A549 (cell line): ENCODE measurements at regions not wholly inside any gene's neighbourhood (a gene's known extent, or its start where the extent isn't known, plus 50 kb on each side); places are given as distances from the start of the nearest gene placed in this dataset.

Experiments
- ATAC-seq, 2 experiments: fragments of 200-7000 bp in 1 of 2; fragments of >200 bp in 1 of 2; cut with Nextera tagmentation in 1 of 2; cut with Tn5 transposase in 1 of 2; 3 replicates each; pipeline versions ENCODE4 v1.8.0 to v1.9.1; 2018 to 2020; ENCODE audit warnings: mild to moderate bottlenecking in 1 of 2, moderate library complexity in 1 of 2
- CTCF ChIA-PET: fragments of 300-600 bp; sonication (Branson Sonifier 250); formaldehyde crosslinking; extraction: SDS; loops from one replicate; lab custom pipeline; 2021; ENCODE audit warnings: antibody characterized with exemption, inconsistent platforms; lab: Yijun Ruan, JAX
- POLR2A ChIA-PET: fragments of 350-600 bp; formaldehyde crosslinking; extraction: SDS; loops from one replicate; lab custom pipeline; 2021; ENCODE audit warnings: antibody characterized with exemption, inconsistent platforms; lab: Yijun Ruan, JAX
- DNase-seq, 2 experiments: peaks; one replicate each; pipeline versions ENCODE4 v3.0.0 to v3.0.0-alpha.2; 2011 to 2016; ENCODE audit warnings: low read depth in 1 of 2, low spot score in 1 of 2
- FAIRE-seq: peaks from 2 replicates; lab custom pipeline; 2011; peaks lifted over from hg19 to GRCh38; lab: Jason Lieb, UNC
- H3K27ac ChIP-seq, 2 experiments: fragments of >200 bp; sonication (Bioruptor Twin); formaldehyde crosslinking; 3 replicates each; pipeline ENCODE4 v1.5.1; 2016 to 2017
- H3K4me1 ChIP-seq: fragments of >200 bp; sonication (Bioruptor Twin); formaldehyde crosslinking; 3 replicates; pipeline ENCODE4 v1.6.1; 2016
- H3K4me2 ChIP-seq: fragments of >200 bp; sonication (Bioruptor Twin); formaldehyde crosslinking; 3 replicates; pipeline ENCODE4 v1.6.1; 2016
- H3K4me3 ChIP-seq: fragments of >200 bp; sonication (Bioruptor Twin); formaldehyde crosslinking; 3 replicates; pipeline ENCODE4 v1.5.1; 2016
- H3K9me3 ChIP-seq: fragments of >200 bp; sonication (Bioruptor Twin); formaldehyde crosslinking; 3 replicates; pipeline ENCODE4 v1.6.1; 2016
- CBX8 ChIP-seq: fragments of 200-600 bp; sonication (generic); IDR thresholded peaks from 2 replicates; pipeline ENCODE4 v1.6.1; 2016
- CEBPB ChIP-seq, 2 experiments: fragments of >200 bp in 1 of 2; sonication (Bioruptor Twin) in 1 of 2; formaldehyde crosslinking in 1 of 2; IDR thresholded peaks; 2 replicates each; pipeline ENCODE4 v1.6.1; 2012 to 2016
- EHF ChIP-seq: fragments of 250-450 bp; sonication (Bioruptor Pico); IDR thresholded peaks from 2 replicates; pipeline ENCODE4 v1.5.0; 2020; ENCODE audit warnings: mild to moderate bottlenecking
- GATA3 ChIP-seq: IDR thresholded peaks from 2 replicates; pipeline ENCODE4 v1.6.1; 2012; ENCODE audit warnings: borderline replicate concordance
- HEYL ChIP-seq: fragments of 250-450 bp; sonication (Bioruptor Pico); IDR thresholded peaks from 2 replicates; pipeline ENCODE4 v1.8.0; 2021; ENCODE audit warnings: mild to moderate bottlenecking, moderate library complexity
- KDM1A ChIP-seq: fragments of 200-600 bp; sonication (generic); IDR thresholded peaks from 2 replicates; pipeline ENCODE4 v1.6.1; 2016; ENCODE audit warnings: low read depth, mild to moderate bottlenecking
- MAZ ChIP-seq: fragments of 150-350 bp; IDR thresholded peaks from 2 replicates; pipeline ENCODE4 v1.6.1; 2014; ENCODE audit warnings: antibody characterized with exemption, low read depth, low read length, borderline replicate concordance
- MYC ChIP-seq: IDR thresholded peaks from 2 replicates; pipeline ENCODE4 v1.6.1; 2012; ENCODE audit warnings: mild to moderate bottlenecking, inconsistent platforms, low read length, improper control_type of control experiment, borderline replicate concordance
- POLR2A ChIP-seq: IDR thresholded peaks from 2 replicates; pipeline ENCODE4 v1.6.1; 2012; ENCODE audit warnings: mild to moderate bottlenecking, low read length
- RAD21 ChIP-seq, 2 experiments: fragments of >200 bp in 1 of 2; sonication (Bioruptor Twin) in 1 of 2; formaldehyde crosslinking in 1 of 2; IDR thresholded peaks in 1 of 2; conservative IDR thresholded peaks in 1 of 2; 2 replicates in 1 of 2; 3 replicates in 1 of 2; pipeline ENCODE4 v1.6.1; 2012 to 2018; ENCODE audit warnings: inconsistent platforms in 1 of 2
- RARB ChIP-seq: fragments of 250-450 bp; sonication (Bioruptor Pico); IDR thresholded peaks from 2 replicates; pipeline ENCODE4 v1.8.0; 2021; ENCODE audit warnings: mild to moderate bottlenecking, moderate library complexity
- REST ChIP-seq: fragments of 200-600 bp; sonication (generic); IDR thresholded peaks from 2 replicates; pipeline ENCODE4 v1.6.1; 2016; ENCODE audit warnings: antibody characterized with exemption, mild to moderate bottlenecking, moderate library complexity
- RFX5 ChIP-seq: fragments of 450-650 bp; IDR thresholded peaks from 2 replicates; pipeline ENCODE4 v1.7.1; 2014; ENCODE audit warnings: antibody characterized with exemption, mild to moderate bottlenecking, moderate library complexity
- RNF2 ChIP-seq: fragments of 200-600 bp; sonication (generic); IDR thresholded peaks from 2 replicates; pipeline ENCODE4 v1.6.1; 2016; ENCODE audit warnings: low read depth, mild to moderate bottlenecking, antibody characterized with exemption, moderate library complexity, borderline replicate concordance
- SMC3 ChIP-seq: fragments of >200 bp; sonication (Bioruptor Twin); formaldehyde crosslinking; IDR thresholded peaks from 3 replicates; pipeline ENCODE4 v1.6.1; 2018; ENCODE audit warnings: inconsistent platforms
- ZFP36 ChIP-seq: fragments of 450-650 bp; IDR thresholded peaks from 2 replicates; pipeline ENCODE4 v1.6.1; 2014; ENCODE audit warnings: borderline replicate concordance; ENCODE audit not compliant: partially characterized antibody
- WGBS: methylation state at CpG from one replicate; pipeline ENCODE4 v1.1.6; 2017; ENCODE audit errors: missing lambda C conversion rate; 5-methylcytosine and 5-hydroxymethylcytosine counted together
- TF ChIP-seq, protein P1 (sequence below): fragments of 150-350 bp; IDR thresholded peaks from 2 replicates; pipeline ENCODE4 v1.6.1; 2014; ENCODE audit warnings: low read depth, mild to moderate bottlenecking, low read length
- TF ChIP-seq, protein P2 (sequence below): fragments of >200 bp; sonication (Bioruptor Twin); formaldehyde crosslinking; IDR thresholded peaks from 2 replicates; pipeline ENCODE4 v1.6.1; 2016
- TF ChIP-seq, protein P3 (sequence below): IDR thresholded peaks from 2 replicates; pipeline ENCODE4 v1.6.1; 2012

- FAIRE-seq: no peak
- POLR2A ChIA-PET: no interaction called here
- Histone ChIP-seq H3K4me1 (no peaks in the 10 kb centered on the region), H3K27ac (no peak overlapping the region), H3K4me3 (no peak overlapping the region), H3K4me2 (no peak overlapping the region), H3K9me3 (no peaks in the 10 kb centered on the region)
- DNase-seq: no peak
- no peak for ATAC-seq
- TF ChIP-seq, protein P1, sequence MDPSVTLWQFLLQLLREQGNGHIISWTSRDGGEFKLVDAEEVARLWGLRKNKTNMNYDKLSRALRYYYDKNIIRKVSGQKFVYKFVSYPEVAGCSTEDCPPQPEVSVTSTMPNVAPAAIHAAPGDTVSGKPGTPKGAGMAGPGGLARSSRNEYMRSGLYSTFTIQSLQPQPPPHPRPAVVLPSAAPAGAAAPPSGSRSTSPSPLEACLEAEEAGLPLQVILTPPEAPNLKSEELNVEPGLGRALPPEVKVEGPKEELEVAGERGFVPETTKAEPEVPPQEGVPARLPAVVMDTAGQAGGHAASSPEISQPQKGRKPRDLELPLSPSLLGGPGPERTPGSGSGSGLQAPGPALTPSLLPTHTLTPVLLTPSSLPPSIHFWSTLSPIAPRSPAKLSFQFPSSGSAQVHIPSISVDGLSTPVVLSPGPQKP: no peak
- TF ChIP-seq ZFP36 (no peak), SMC3 (no peak), EHF (CRISPR knock-in tag) (no peak), POLR2A (no peak)
- TF ChIP-seq, protein P2, sequence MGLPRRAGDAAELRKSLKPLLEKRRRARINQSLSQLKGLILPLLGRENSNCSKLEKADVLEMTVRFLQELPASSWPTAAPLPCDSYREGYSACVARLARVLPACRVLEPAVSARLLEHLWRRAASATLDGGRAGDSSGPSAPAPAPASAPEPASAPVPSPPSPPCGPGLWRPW: no peak
- 69% methylated on average over 2 of the region's 2 CpGs for WGBS
- CTCF ChIA-PET: no interaction called here
Measured at GRCh38 chr7:13197501-13197900, 510.1 kb downstream of the ARL4A start.

DNA sequence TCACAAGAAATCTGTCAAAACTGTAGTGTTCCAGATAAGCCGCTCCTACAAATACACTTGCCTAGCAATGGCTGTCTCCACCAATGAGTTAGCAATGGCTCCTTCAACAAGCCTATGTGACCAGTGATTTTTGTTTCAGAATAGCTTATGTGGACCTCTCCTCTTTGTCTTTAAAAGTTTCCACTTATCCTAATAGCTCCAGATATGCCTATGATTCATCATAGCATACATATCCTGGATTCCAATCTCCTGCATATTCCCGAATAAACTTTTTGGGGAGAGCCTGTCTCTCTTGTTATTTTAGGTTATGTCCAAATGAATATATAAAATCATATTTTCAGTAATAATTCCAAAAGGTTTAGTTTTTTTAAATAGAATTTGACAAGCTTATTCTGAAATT is 510.6 kb downstream of the ARL4A start:
- TF ChIP-seq GATA3: no peak
- TF ChIP-seq, protein P2: no peak
- Histone ChIP-seq H3K27ac (no peak overlapping the region), H3K4me1 (no peaks in the 10 kb centered on the region), H3K4me2 (no peak overlapping the region), H3K9me3 (no peaks in the 10 kb centered on the region), H3K4me3 (no peak overlapping the region)
- ChIA-PET POLR2A (no interaction called here), CTCF (no interaction called here)
- no peak for DNase-seq
- 52% methylated on average over 2 of the region's 2 CpGs for WGBS
- no peak for ATAC-seq
- no peak for FAIRE-seq

DNA sequence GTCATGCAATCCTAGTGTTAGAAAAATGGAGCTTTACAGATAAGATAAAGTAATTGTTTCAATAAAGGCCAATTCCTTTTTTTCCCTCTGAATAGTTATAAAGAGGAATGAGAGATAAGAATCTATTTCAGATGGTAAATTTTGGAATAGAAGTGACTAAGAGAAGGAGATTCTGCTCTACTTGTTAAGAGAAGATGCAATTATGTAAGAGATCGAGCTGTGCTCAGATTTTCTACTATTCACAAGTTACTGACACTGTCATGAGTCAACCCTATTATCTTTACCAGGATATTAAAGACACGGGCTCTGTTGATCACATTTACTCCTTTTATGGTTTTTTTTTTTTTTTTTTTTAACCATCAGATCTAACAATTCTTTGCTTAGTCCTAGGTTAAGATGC is 511.3 kb downstream of the ARL4A start:
- ATAC-seq (no peak), FAIRE-seq (no peak), DNase-seq (no peak)
- 25% methylated on average over 2 of the region's 2 CpGs for WGBS
- Histone ChIP-seq H3K4me3 (no peak overlapping the region), H3K4me2 (no peak overlapping the region), H3K4me1 (no peaks in the 10 kb centered on the region), H3K9me3 (no peaks in the 10 kb centered on the region), H3K27ac (no peak overlapping the region)
- CTCF ChIA-PET: interaction anchor here (0.7 to 0.9 kb wide), 2 partner anchors 286 to 514 kb away, joined by 3 to 4 read pairs; no protein-coding TSS in a partner anchor
- POLR2A ChIA-PET: no interaction called here
- TF ChIP-seq MAZ: no peak
- TF ChIP-seq RFX5: no peak
- TF ChIP-seq, protein P3, sequence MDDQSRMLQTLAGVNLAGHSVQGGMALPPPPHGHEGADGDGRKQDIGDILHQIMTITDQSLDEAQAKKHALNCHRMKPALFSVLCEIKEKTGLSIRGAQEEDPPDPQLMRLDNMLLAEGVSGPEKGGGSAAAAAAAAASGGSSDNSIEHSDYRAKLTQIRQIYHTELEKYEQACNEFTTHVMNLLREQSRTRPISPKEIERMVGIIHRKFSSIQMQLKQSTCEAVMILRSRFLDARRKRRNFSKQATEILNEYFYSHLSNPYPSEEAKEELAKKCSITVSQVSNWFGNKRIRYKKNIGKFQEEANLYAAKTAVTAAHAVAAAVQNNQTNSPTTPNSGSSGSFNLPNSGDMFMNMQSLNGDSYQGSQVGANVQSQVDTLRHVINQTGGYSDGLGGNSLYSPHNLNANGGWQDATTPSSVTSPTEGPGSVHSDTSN: no peak
- TF ChIP-seq ZFP36: no peak
- no peak for TF ChIP-seq KDM1A
- TF ChIP-seq HEYL (CRISPR knock-in tag): no peak
- TF ChIP-seq RNF2: no peak
- no peak for TF ChIP-seq MYC
- TF ChIP-seq, protein P1: no peak
- no peak for TF ChIP-seq CBX8
- TF ChIP-seq, protein P2: no peak
- no peak for TF ChIP-seq RARB (CRISPR knock-in tag)
- no peak for TF ChIP-seq RAD21 (conservative IDR thresholded peaks at IDR 0.05 in 1 of 2, IDR thresholded peaks at IDR 0.05 in 1 of 2)
- no peak for TF ChIP-seq SMC3
- no peak for TF ChIP-seq REST
- TF ChIP-seq GATA3: no peak
- no peak for TF ChIP-seq CEBPB (IDR thresholded peaks at IDR 0.05)
